Stimulated activated naive CD8-positive, alpha-beta T cell treated with anti-CD3 and anti-CD28 coated beads, Interleukin-15, Interleukin-2, amounts not matched to agents 100 ng/mL and 50 ng/mL, for 24 hours (primary cell): ENCODE measurements at regions not wholly inside any gene's neighbourhood (a gene's known extent, or its start where the extent isn't known, plus 50 kb on each side); places are given as distances from the start of the nearest gene placed in this dataset.
"Not testable (repeated sequence)": the region's sequence is repeated elsewhere in the genome, so short reads cannot be mapped to it uniquely, and the experiment has no call there.

ENCODE experiments used
- H3K27ac Mint-ChIP-seq: one replicate; pipeline ENCODE4 v1.8.0; 2021; ENCODE audit warnings: mild to moderate bottlenecking, mixed read lengths
- H3K27me3 Mint-ChIP-seq: one replicate; pipeline ENCODE4 v1.8.0; 2021; ENCODE audit warnings: mixed read lengths
- H3K36me3 Mint-ChIP-seq: one replicate; pipeline ENCODE4 v1.8.0; 2021; ENCODE audit warnings: low read depth, mixed read lengths
- H3K4me1 Mint-ChIP-seq: one replicate; pipeline ENCODE4 v1.8.0; 2021; ENCODE audit warnings: low read depth, mixed read lengths
- H3K4me3 Mint-ChIP-seq: one replicate; pipeline ENCODE4 v1.8.0; 2021; ENCODE audit warnings: mild to moderate bottlenecking, mixed read lengths
- H3K9me3 Mint-ChIP-seq: one replicate; pipeline ENCODE4 v1.8.0; 2021; ENCODE audit warnings: mixed read lengths

DNA sequence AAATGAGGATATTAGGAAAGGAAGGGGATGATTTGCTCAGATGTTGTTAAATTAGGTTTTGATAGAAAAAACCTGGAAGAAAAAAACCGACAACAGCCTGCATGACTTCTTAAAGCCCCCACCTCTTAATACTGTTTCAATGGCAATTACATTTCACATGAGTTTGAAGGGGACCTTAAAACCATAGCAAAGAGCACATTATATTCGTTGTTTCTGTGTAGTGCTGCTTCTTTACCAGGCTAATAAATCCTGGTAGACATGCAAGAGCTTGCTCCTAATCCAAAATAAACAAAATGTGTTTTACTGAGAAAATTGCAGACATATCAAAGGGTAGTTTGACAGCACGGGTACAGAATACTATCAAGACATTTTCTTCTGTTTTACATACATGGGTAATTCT, 154.7 kb upstream of the NIPA1 start:
- H3K9me3 Mint-ChIP-seq, H3K36me3 Mint-ChIP-seq, H3K27me3 Mint-ChIP-seq, H3K4me3 Mint-ChIP-seq, H3K27ac Mint-ChIP-seq, H3K4me1 Mint-ChIP-seq: not testable (repeated sequence)

DNA sequence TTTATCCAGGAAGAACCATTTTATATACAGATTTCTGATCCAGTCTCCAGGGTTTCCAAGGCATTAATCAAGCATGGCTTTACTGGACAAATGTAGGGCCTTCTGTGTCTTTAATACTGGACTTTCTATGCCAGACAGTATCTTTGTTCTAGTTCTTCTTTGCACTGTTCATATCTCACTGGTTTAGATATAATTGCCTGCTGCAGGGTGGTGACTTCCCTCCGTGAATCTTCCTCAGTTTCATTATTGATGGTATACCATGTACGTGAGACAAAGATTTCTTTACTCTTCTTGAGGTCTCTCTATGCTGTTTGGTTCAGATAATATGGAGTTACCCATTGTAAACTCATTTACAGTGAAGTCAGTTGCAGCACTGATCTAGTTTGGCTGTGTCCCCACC, 146.5 kb upstream of the NIPA1 start:
- H3K9me3 Mint-ChIP-seq, H3K27ac Mint-ChIP-seq, H3K4me3 Mint-ChIP-seq, H3K36me3 Mint-ChIP-seq, H3K4me1 Mint-ChIP-seq: not testable (repeated sequence)
- H3K27me3 Mint-ChIP-seq, result peaks cover 14% of the 10 kb centered on the region

DNA sequence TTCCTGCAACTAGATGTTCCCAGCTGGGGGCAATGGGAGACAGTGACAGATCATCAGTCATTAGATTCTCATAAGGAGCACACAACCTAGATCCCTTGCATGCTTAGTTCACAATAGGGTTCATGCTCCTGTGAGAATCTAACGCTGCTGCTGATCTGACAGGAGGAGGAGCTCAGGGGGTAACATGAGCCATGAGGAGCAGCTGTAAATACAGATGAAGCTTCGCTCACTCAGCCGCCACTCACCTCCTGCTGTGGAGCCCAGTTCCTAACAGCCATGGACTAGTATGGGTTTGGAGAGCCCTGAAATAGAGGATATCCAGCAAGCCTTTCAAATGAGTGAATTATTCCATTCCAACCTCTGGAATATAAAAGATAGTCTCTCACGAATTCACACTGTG, 137.0 kb upstream of the NIPA1 start:
- H3K27ac Mint-ChIP-seq, H3K9me3 Mint-ChIP-seq, H3K4me1 Mint-ChIP-seq, H3K27me3 Mint-ChIP-seq, H3K4me3 Mint-ChIP-seq, H3K36me3 Mint-ChIP-seq: not testable (repeated sequence)

DNA sequence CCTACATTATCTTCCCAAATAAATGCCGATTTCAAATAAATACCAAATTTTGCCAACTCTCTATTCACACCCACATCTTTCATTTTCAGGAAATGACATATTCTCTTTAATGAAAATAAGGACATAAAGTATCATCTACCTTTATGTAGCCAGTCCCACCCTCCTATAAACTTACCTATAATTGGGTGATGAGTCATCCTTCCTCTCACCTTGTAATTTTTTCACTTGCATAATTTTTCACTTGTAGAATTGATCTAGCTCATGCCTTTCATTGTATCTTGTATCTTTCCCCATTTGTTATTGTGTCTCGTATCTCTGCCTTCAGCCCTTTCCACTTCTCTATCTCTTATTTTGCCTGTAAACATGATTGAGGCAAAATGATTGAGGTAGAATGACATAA, 135.3 kb upstream of the NIPA1 start:
- H3K27me3 Mint-ChIP-seq, H3K4me1 Mint-ChIP-seq, H3K4me3 Mint-ChIP-seq: not testable (repeated sequence)

DNA sequence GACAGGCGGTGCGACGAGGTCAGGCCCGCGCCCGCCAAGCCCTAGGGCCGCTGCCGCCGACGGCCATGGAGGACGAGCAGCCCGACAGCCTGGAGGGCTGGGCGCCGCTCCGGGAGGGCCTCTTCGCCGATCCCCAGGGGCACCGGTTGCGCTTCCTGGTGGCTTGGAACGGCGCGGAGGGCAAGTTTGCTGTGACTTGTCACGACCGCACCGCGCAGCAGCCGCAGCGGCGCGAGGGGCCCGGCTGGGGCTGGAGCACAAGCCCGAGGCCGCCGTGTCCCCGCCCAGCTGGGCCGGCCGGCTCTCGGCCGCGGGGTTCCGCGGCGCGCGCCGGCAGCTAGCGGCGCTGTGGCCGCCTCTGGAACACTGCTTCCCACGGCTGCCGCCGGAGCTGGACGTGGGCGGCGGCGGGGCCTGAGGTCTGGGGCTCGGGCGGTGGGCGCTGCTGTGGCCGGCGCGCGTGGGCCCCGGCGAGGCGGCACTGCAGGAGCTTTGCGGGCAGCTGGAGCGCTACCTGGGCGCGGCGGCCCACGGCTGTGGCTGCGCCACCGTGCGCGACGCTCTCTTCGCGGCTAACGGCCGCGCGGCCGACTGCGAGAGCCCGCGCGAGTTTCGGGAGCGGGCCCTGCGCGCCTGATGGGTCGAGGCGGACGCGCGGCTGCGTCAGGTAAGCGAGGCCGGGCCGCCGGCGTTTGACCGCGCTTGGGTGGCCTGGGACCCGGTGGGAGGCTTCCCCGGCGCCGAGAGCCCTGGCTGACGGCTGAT, 122.0 kb upstream of the NIPA1 start:
- H3K36me3 Mint-ChIP-seq, H3K27me3 Mint-ChIP-seq, H3K9me3 Mint-ChIP-seq: not testable (repeated sequence)
- peak overlapping the region; percentile 84 for H3K4me3 Mint-ChIP-seq
- peaks cover 16% of the 10 kb centered on the region for H3K4me1 Mint-ChIP-seq
- H3K27ac Mint-ChIP-seq, result peak overlapping the region; percentile 7

More for the DNA sequence above, 135.3 kb upstream of the NIPA1 start:
- not testable (repeated sequence) for H3K36me3 Mint-ChIP-seq, H3K9me3 Mint-ChIP-seq, H3K27ac Mint-ChIP-seq

DNA sequence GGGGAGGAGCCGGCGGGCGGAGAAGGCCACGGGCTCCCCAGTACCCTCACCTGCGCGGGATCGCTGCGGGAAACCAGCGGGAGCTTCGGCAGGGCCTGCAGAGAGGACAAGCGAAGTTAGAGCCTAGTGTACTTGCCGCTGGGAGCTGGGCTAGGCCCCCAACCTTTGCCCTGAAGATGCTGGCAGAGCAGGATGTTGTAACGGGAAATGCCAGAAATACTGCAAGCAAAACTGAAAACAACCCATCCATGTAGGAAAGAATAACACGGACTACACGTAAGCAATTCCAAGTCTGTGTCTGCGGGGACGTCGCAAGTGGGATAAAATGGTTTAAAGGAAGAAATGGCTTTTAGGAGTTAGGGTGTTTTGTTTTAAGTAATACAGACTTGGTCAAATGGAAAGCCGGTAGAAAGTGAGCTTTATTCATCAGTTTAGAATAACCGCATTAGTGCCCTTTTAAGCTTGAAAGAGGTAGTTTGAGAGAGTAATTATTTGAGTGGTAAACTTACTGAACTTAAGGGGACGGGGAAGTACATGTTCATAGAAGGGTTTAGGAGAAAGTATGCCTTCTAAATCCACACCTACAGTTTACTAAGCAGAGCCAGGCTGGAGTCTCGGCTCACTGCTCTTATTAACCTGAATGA, 121.3 kb upstream of the NIPA1 start:
- H3K27me3 Mint-ChIP-seq, result not testable (repeated sequence)

DNA sequence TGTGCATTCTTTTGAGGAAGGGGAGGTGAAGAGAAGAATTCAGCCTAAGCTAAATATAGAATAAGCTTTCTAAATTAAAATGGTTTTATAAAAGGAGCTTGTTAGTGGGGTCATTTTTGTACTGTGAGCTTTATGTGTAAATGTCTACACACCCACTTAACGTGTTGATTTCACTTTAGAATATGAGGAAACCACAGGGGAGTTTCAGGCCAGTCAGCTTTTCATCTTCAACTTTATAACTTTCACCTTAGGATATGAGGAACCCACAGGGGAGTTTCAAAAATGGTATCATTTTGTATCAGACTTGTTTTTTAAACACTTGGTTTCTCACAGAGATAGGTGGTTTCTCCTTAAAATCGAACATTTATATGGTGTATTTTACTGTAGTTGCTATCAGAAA, 120.7 kb upstream of the NIPA1 start:
- not testable (repeated sequence) for H3K27me3 Mint-ChIP-seq, H3K9me3 Mint-ChIP-seq, H3K36me3 Mint-ChIP-seq
- H3K27ac Mint-ChIP-seq, result peak overlapping the region; percentile 93
- peak overlapping the region; percentile 84 for H3K4me3 Mint-ChIP-seq
- H3K4me1 Mint-ChIP-seq, result peaks cover 16% of the 10 kb centered on the region

More for the DNA sequence above, 121.3 kb upstream of the NIPA1 start:
- Mint-ChIP-seq H3K4me3 (peak overlapping the region; percentile 84), H3K4me1 (peaks cover 16% of the 10 kb centered on the region), H3K27ac (peak overlapping the region; percentile 93)
- H3K9me3 Mint-ChIP-seq, H3K36me3 Mint-ChIP-seq: not testable (repeated sequence)

DNA sequence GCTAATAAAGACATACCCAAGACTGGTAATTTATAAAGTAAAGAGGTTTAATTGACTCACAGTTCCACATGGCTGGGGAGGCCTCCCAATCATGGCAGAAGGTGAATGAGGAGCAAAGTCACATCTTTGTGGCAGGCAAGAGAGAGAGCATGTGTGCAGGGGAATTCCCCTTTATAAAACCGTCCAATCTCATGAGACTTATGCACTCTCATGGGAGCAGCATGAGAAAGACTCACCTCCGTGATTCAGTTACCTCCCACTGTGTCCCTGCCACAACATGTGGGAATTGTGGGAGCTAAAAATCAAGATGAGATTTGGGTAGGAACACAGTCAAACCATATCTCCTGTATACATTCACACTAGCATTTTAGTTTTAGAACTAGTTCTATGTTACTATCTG, 101.7 kb upstream of the NIPA1 start:
- H3K27me3 Mint-ChIP-seq, H3K27ac Mint-ChIP-seq, H3K36me3 Mint-ChIP-seq, H3K4me3 Mint-ChIP-seq, H3K9me3 Mint-ChIP-seq, H3K4me1 Mint-ChIP-seq: not testable (repeated sequence)

DNA sequence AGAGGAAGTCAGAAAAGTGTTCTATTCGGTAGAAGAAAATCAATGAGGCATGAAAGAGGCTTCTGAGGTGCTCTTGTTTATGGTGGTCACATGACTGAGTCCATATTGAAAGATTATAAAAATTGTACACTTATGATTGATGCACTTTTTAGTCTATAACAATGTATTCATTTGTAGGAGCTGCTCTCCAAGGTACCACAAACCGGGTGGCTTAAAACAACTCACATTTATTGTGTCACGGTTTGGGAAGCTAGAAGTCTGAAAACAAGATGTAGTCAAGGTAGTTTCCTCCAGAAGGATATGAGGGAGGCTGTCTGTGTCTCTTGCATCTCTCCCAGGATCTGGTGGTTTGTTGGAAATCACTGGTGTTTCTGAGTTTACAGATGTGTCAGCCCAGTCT, 86.6 kb upstream of the NIPA1 start:
- not testable (repeated sequence) for H3K9me3 Mint-ChIP-seq, H3K4me1 Mint-ChIP-seq, H3K4me3 Mint-ChIP-seq

DNA sequence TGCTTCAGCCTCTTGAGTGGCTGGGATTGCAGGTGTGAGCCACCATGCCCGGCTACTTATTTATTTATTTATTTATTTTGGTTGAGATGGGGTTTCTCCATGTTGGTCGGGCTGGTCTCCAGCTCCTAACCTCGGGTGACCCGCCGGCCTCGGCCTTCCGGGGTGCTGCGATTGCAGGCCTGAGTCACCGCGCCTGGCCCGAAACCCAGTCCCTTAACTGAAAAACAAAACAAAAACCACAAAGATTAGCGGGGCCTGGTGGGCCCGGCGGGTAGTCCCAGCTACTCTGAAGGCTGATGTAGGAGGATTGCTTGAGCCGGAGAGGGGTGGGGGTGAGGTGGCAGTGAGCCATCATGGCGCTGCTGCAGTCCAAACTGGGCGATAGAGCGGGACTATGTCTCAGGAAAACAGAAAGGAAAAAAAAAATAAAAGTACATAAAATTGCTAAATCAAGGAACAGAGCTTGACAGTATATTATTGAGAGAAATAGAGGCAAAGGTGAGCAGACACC, 75.6 kb upstream of the NIPA1 start:
- not testable (repeated sequence) for H3K9me3 Mint-ChIP-seq, H3K4me3 Mint-ChIP-seq

More for the DNA sequence above, 86.6 kb upstream of the NIPA1 start:
- H3K36me3 Mint-ChIP-seq, H3K27me3 Mint-ChIP-seq, H3K27ac Mint-ChIP-seq: not testable (repeated sequence)

DNA sequence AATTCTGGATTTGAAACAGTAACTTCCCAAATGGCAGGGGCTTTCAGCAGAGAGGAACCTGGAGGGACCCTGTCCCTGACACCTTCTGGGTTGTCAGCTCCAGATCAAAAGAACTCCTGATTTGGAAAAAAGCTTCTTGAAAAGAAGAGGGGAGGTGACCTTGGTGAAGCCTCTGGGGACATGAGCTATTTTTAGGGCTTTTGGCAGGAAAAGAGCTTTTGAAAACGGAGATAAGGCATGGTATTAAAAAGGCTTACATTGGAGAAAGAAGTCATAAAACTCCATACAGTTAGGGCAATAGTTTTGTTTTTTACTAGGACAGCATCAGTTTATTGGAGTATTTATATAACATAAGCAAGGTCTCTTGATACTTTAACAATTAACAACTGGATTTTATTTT, 72.5 kb upstream of the NIPA1 start:
- not testable (repeated sequence) for H3K27ac Mint-ChIP-seq, H3K36me3 Mint-ChIP-seq, H3K4me1 Mint-ChIP-seq, H3K9me3 Mint-ChIP-seq
- Mint-ChIP-seq H3K4me3 (peak overlapping the region; percentile 47), H3K27me3 (peaks cover 37% of the 10 kb centered on the region)

More for the DNA sequence above, 75.6 kb upstream of the NIPA1 start:
- H3K36me3 Mint-ChIP-seq, H3K27ac Mint-ChIP-seq, H3K4me1 Mint-ChIP-seq: not testable (repeated sequence)
- H3K27me3 Mint-ChIP-seq, result peaks cover 30% of the 10 kb centered on the region

DNA sequence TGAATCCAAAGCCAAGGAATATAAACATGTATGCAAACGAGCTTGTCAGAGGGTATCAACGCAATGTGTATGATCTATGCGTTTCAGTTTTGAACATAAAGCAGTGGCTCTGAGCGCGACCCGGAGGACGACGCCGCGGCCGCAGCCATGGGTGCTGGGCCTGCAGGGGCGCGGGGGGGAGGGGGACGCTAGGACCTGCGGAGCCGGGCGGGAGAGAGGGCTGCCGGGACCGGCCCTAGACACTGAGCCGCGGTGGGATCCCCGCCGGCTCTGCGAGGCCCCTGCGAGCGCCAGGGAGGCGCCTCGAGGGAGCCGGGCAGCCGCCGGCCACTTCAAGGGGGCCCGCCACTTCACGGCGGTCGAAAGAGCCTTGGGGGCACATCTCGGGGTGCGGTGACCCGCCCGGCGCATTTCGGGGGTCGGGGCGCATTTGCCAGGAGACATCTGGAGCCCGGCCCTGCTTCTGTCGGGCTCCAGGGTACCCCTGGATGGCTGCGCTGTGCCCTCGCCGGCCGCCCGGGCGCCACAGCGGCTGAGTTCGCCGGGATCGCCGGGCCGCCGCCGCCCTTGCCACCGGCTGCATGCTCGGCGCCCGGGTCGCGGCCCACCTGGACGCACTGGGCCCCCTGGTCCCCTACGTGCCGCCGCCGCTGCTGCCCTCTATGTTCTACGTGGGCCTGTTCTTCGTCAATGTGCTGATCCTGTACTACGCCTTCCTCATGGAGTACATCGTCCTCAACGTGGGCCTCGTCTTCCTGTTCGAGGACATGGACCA, 71.9 kb upstream of the NIPA1 start:
- not testable (repeated sequence) for H3K27ac Mint-ChIP-seq, H3K9me3 Mint-ChIP-seq, H3K36me3 Mint-ChIP-seq, H3K4me1 Mint-ChIP-seq
- Mint-ChIP-seq H3K4me3 (peak overlapping the region; percentile 47), H3K27me3 (peaks cover 37% of the 10 kb centered on the region)

DNA sequence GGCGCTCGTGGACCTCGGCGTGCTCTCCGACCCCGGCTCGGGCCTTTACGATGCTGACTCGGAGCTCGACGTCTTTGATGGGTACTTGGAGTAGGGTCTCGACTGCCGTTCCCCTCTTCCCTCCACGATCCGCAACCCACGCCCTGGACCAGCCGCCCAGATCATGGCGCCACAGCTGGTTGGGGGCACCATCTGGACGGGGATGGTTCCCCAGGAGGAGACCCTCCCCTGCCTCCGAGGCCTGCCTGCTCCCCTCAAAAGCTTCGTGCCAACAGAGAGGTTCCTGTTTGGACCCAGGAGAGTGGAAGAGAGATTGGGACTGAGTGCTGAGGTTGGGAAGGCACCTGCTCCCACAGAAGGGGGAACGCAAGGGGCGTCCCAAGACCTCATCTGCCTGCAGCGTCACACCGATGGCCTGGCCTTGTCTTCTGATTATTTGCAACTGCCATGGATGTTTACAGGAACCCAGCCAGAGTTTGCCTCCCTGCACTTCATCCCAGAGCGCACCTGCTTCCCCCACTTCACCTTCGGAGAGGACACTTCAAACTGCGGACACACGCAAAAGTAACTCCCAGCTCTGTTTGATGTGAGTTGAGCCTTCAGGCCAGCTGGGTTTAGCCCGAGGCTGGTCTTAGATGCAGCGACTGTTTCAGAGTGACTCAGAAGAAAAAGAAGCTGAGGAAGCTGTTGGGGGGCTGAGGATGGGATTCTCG, 71.2 kb upstream of the NIPA1 start:
- peaks cover 37% of the 10 kb centered on the region for H3K27me3 Mint-ChIP-seq
- not testable (repeated sequence) for H3K4me1 Mint-ChIP-seq, H3K36me3 Mint-ChIP-seq, H3K4me3 Mint-ChIP-seq, H3K27ac Mint-ChIP-seq, H3K9me3 Mint-ChIP-seq

DNA sequence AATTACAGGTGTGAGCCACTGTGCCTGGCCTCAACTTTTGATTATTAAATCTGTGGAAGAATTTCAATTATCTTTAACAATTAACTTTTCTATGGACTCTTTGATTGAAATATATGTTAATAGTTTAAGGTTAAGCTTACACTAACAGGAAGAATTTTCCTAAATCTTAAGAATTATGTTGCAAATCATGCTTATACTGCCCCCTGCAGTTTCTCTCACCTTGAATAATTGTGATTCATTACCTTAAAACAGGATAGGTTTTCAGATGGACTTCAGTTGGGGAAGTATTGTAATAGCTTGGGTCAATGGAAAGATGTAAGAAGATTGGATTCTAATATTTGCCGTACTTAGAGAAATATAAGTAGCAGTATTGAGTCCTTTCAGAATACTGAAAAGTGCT, 66.5 kb upstream of the NIPA1 start:
- H3K9me3 Mint-ChIP-seq, H3K4me1 Mint-ChIP-seq, H3K4me3 Mint-ChIP-seq, H3K36me3 Mint-ChIP-seq, H3K27ac Mint-ChIP-seq: not testable (repeated sequence)
- peaks cover 25% of the 10 kb centered on the region for H3K27me3 Mint-ChIP-seq

DNA sequence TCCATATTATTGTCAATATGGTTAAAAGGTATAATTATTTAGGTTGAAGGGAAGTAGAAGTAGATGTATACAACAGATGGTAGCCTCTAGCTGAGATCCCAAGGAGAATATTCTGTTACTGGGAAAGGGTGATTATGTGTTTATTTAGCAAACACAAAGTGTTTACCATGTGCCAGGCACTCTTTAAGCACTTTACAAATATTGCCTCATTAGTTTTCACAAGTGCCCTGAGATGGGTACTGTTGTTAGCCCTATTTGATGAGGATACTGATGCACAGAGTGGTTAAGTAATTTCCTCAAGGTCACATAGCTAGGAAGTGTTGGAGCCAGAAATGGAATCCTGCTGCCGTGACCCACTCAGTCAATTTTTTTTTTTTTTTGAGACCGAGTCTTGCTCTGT, 60.3 kb upstream of the NIPA1 start:
- not testable (repeated sequence) for H3K27ac Mint-ChIP-seq, H3K9me3 Mint-ChIP-seq, H3K4me3 Mint-ChIP-seq, H3K27me3 Mint-ChIP-seq, H3K4me1 Mint-ChIP-seq, H3K36me3 Mint-ChIP-seq
